Embryonic facial prominence (tissue), 1 donor: ENCODE measurements at regions not wholly inside any gene's neighbourhood (a gene's known extent, or its start where the extent isn't known, plus 50 kb on each side); places are given as distances from the start of the nearest gene placed in this dataset.
"Not testable (repeated sequence)": the region's sequence is repeated elsewhere in the genome, so short reads cannot be mapped to it uniquely, and the experiment has no call there.

Experiments
- DNase-seq: peaks from one replicate; pipeline ENCODE4 v3.0.0-alpha.2; 2016; ENCODE audit errors: extremely low spot score

DNA sequence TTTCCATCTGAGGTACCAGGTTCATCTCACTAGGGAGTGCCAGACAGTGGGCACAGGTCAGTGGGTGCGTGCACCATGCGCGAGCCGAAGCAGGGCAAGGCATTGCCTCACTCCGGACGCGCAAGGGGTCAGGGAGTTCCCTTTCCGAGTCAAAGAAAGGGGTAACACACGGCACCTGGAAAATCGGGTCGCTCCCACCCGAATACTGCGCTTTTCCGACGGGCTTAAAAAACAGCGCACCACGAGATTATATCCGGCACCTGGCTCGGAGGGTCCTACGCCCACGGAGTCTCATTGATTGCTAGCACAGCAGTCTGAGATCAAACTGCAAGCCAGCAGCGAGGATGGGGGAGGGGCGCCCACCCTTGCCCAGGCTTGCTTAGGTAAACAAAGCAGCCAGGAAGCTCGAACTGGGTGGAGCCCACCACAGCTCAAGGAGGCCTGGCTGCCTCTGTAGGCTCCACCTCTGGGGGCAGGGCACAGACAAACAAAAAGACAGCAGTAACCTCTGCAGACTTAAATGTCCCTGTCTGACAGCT lies 242.5 kb downstream of the CYLC2 start:
- DNase-seq = not testable (repeated sequence)

DNA sequence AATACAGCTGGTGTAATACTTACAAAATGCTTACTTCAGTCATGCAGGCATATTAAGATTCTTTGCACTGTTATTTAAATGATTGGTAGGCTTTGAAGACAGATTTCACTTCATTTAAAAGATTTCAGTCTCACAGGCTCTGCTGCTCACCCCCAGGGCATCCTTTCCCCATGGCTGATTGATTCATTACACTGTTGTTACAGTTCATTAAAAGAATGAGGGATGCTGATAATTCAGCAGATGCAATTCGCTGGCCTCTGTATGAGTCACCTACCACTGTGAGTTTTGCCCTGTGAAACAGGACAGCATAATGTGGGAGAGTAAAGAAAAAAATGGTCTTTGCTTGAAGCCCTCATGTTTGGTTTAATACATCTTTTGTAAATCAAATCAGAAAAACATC lies 246.9 kb downstream of the CYLC2 start:
- no peak for DNase-seq

DNA sequence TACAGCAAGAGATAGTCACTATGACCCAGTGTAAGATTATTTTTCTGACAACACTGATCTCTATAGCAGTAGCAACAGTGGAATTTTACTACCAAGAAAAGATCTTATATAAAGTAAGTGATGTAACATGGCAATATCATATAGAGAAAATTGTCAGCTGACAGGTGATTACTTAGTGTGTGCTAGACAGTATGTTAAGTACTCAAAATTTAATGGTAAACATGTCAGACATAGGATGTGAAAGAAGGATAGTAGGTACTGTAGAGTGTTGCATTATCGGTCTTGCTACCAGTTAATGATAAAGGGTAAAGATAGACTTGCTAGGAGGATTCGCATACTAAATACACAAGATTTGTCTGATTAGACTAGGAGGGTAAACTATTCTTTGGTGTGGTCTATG lies 247.4 kb downstream of the CYLC2 start:
- DNase-seq = no peak

DNA sequence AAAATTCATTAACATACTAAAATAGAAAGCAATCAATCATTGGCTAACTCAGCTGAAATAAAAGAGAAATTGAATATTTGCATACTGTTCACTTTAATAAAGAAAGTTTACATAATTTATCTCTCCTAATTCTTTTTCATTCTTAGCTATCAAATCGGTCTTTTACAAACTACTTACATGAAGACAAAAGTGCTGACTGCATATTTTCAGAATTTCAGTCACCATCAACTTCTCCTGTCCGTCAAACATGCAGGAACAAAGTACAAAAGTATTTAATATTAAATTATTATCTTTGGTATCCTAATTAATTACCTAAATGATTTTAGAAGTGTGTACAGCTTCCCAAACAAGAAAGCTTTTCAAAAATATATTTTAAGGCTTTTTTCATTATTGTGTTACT lies 248.4 kb downstream of the CYLC2 start:
- no peak for DNase-seq

DNA sequence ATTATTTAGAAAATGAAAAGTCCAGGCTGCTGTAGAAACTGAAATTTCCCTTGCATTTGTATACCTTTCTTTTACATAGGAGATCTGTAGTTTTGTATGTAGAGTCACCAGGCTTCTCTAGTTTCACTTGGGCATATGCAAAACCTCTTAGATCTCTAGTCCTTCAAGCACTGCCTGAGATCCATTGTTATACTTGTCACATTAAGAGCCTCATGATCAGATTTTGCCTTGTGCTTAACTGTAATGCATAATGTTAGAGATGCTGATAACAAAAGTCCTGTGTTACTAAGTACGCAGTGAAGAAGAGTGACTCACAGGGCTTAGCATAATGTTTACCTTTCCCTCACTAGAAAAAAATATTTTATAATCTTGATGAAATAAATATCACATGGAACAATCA lies 250.2 kb downstream of the CYLC2 start:
- no peak for DNase-seq

DNA sequence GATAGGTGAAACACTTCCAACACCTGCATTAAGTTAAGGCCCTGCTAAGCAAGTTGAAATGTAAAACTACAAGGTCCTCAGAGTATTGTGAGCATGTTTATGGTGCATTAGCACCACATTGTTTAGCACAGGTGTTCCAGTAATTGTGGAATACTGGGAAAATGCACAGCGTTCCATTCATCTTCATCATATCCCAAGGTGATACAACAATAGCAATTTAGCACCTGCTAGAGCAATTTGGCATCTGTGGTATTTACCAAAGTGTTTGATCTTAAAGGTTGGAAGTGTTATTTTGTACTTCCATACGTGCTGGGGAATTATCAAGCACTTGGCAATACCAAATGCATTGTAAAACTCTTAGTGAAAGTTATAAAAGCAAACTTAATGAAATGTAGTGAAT lies 266.8 kb downstream of the CYLC2 start:
- DNase-seq = no peak

DNA sequence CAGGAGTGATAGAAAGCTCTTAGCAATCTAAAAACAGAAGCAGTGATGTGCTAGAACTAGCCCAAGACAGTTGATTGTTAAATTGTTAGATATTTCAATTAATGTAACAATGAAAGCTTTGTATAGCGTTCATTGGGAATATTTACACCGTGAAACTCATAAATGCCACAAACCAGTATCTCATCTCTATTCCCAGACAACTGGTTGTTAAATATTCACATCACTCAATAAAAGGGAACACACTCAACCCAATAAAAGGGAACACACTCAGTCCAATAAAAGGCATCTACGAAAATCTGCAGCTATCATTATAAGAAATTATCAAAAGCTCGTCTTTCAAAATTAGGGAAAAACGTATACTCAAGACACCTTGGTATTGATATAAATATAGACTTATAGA lies 270.9 kb downstream of the CYLC2 start:
- no peak for DNase-seq

DNA sequence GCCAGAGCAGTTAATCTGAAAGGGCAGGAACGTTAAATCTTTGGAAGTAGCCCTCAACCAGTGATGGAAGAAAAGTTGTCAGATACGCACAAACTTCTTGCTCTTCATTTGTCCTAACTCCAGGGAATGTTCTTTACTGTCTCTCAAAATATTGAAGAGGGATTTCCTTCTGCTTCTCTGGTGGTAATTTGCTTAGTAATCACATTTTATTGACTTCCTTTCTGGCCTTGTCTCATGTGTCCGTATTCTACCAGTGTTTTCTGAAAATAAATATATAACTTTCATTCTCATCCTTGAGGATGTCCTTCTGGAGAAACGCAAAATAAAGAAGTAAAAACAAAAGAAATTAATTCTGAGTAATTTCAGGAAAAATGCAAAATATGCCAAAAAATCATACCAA lies 282.1 kb downstream of the CYLC2 start:
- DNase-seq = no peak

DNA sequence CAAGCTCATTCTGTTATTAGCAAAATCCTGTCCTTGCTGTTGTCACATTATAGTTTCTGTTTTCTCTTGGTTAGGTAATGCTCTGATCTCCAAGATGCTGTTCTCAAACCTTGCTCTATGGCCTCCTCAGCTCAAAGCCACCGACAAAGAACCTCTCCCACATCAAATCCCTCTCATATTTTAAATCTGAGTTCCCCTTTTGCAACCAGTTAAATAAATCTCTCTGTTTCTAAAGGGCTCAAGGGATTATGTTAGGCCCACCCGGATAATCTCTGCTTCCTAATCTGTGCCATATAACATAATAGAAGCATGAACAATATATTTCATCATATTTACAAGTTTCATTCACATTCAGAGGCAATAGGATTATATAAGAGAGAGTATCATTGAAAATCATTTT lies 286.0 kb downstream of the CYLC2 start:
- DNase-seq = no peak

DNA sequence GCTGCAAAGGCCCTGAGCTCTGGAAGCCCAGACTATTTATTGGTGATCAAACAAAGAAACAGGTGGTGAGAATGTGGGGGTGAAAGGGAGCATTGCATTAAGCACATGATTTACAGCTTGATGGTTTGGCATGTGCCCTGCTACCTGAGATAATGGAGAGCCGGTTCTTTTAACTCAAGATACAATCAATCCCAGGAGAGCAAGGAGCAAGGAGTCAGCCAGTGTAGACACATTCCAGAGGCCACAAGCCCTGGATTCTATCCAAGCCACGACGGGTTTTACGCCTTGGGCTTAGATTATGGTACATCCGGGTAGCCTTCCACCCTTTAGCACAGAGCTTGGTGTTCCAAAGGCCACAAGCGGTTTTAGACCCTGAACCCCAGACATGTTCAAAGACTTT lies 292.2 kb downstream of the CYLC2 start:
- DNase-seq = no peak

DNA sequence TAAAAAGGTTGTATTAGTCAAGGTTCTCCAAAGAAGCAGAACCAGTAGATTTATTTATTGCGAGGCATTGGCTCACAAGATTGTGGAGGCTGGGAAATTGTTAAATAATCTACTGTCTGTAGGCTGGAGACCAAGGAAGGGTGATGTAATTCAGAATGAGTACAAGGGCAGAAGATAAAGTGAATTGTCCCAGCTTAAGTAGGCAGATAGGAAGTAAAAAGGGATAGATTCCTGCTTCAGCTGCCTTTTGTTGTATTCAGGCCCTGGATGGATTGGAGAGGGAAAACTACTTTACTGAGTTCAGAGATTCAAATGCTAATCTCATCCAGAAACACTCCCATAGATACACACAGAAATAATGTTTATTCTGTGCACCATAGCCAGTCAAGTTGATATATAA lies 301.1 kb downstream of the CYLC2 start:
- no peak for DNase-seq

DNA sequence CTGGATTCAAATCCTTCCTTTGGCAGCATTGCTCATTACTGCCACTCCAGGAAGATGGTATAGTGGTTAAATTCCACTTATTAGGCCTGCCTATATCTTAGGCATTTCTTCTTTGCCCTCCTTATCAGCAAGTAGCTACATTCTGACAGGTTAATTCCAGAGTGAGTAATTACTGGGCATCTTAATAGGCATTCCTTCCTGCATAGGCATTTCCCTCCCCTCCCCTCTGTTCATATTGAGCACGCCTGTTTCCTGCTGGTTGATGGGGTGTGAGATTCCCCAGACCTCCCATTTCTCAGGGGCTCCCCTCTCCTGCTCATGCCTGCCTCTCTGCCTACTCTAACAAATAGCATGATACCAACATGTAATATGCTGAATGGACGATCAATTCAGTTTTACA lies 305.9 kb downstream of the CYLC2 start:
- no peak for DNase-seq

DNA sequence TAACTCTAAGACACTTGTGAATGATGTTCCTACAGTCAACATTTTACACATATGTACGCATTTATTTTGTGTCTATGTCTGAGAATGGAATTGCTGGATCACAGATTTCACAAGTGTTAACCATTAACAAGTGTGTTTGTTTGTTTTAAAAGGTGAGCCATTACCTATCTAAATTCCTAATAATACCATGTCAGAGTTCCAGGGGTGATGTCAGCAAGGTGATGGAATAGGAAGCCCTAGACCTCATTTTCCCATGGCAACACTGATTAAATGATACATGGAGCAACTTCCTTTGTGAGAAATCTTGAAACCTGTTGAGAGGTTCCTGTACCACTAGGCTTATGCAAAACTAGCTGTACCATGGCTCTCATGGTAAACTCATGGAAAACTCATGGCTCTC lies 309.7 kb downstream of the CYLC2 start:
- DNase-seq = no peak

DNA sequence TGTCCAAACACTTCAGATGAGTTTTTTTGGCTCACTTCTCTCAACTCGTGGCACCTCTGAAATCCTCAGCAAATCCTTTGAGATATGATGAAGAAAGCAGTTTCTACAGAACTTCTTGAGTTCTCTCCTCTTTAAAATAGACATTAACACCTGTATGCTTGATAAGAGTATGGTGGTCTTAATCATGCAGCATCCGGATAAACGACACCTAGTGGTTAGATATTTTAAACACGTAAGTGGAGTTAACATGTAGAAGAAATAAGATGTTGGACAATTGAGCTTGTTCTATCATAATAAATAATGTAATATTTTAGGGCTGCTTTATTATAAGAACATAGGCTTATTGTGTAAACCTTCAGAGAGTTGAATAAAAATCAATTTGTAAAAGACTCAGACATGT lies 324.8 kb downstream of the CYLC2 start:
- no peak for DNase-seq

DNA sequence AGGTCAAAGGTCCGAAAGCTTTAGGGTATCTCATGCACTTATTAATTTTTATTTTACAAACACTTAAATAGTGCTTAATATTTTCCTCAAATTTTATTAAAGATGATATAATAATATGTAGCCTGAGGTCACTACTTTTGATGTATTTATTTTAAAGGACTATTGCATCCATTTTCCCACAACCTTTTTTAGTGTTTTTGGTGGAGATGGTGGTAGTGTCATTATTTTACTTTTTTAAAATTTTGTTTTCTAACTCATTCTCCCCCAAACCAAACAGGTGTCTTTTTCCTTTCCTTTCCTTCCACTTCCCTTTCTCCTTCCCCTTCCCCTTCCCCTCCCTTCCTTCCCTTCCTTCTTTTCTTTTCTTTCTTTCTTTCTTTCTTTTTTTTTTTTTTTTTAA lies 328.6 kb downstream of the CYLC2 start:
- no peak for DNase-seq

DNA sequence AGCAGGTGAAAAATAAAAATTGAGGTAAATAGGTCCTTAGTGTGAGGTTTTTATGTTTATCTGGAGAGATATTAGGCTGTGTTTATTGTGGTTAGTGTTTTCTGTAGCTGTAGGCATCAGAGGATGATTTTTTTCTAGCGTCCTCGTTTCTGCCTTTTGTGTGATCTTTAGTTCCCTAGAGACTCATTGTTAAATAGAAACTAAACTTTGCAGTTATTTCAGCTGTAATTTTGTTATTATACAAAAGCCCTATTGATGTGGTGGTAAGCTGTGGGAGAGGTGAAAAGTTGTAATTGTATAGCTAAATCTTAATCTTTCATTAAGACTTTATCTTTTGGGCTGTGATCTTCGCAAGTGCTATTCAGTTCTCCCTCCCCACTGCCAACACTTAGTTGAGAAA lies 340.3 kb downstream of the CYLC2 start:
- no peak for DNase-seq

DNA sequence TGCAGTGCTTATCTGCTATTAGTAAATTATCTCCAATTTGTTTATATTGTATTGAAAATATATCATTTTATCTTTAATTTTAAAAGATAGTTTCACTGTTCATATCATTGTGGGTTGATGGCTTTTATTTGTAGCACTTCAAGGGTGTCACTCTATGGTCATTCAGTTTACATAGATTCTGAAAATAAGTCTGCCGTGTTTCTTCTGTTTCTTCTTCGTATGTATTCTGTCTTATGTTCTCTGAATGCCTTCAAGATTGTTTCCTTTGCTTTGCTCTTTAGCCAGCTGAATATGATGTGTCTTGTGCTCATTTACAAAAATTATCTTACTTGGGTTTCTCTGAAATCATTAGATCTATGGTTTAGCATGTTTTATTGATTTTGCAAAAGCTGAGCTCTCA lies 359.9 kb downstream of the CYLC2 start:
- DNase-seq = no peak

DNA sequence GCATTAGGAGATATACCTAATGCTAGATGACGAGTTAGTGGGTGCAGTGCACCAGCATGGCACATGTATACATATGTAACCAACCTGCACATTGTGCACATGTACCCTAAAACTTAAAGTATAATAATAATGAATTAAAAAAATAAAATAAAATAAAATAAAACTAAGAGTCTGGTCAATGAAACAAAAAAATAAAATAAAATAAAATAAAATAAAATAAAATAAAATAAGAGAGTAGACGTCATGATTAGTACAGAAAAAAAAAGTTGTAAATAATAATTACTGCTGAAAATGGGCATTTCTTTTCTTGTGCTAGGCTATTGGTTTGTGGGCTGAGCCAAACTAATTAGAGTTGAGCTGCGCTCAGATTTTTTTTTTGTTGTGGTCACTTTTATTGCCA lies 362.8 kb downstream of the CYLC2 start:
- DNase-seq = not testable (repeated sequence)

DNA sequence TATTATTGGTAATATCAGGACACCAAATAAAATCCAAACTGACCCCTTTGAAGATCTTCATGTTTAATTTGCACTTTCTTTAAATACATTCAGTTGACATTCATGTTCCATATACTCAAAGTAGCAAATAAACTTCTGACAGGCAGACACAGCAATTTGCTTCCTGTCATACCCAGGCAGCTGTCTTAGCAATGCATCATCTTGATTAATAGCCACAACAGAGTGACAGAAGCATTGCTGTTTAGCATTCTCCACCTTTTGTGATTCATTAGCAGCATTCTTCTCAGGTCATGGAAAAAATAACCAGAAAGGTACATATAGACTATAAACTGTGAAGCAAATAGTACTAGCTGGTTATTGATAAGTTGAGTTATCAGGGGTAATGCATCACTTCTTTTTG lies 366.8 kb downstream of the CYLC2 start:
- no peak for DNase-seq

DNA sequence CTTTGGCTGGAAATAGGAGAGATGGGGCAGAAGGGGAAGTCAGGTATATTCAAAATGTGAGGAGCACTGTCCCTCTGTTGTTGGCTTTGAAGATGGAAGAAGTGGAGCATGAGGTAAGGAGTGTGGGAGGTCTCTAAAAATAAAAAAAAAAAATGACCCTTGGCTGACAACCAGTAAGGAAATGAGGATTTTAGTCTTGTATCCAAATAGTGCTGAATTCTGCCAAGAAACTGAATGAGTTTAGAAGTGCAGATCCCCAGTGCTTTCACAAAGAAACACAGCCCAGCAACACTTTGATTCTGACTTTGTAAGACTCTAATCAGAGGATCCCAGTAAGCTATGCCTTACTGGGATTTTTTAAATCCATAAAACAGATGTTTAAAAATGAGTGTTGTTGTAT lies 367.9 kb downstream of the CYLC2 start:
- DNase-seq = no peak

DNA sequence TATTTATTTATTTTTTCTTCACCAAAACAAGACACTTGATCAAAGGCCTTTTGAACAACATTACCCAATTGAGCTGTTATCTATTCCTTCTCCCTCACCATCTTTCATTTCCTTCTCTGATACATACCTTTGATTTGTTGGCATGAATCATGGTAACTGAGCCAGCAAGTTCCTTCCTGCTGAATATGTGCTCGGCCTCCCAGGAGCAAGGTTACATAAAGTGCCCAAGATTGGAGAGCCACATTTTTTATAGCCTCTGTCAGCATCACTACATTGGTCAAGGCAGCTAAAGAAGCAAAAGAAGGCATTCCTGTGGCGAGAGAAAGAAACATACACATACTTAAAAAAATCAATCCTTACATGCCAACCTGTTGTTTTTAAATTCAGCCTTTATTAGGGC lies 369.6 kb downstream of the CYLC2 start:
- no peak for DNase-seq

DNA sequence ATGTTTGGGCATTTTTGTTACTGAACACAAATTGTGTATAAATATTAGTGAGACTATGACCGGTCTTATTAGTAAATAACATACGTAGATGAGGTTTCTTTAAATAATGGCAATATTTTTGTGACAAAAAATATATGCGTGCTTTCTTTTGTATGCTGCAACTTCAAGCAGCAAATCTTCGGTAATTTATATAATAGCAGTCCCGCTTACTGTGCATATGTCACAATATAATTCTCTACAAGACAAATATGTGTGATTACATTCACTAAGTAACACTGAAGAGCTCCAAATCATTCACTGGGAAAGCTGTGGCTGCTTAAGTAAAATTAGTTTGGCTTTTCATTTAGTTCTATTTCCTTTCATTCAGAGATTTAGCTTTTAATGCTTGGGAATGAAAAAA lies 376.0 kb downstream of the CYLC2 start:
- no peak for DNase-seq

DNA sequence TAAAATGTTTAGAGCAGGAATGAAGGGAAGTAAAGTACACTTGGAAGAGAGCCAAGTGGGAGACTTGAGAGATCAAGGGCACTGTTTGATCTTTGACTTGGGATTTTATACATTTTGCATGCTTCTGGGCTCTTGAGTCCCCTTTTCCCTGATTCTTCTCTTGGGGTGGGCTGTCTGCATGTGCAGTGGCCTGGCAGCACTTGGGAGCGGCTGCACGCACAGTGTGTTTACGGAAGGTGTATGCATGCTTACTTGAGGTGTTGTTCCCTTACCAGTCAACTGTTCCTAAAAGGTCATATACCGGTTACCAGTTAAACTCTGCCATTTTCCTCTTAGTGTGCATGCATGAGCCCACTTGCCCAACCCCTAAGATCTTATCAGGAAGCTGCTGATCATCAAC lies 377.7 kb downstream of the CYLC2 start:
- DNase-seq = no peak

DNA sequence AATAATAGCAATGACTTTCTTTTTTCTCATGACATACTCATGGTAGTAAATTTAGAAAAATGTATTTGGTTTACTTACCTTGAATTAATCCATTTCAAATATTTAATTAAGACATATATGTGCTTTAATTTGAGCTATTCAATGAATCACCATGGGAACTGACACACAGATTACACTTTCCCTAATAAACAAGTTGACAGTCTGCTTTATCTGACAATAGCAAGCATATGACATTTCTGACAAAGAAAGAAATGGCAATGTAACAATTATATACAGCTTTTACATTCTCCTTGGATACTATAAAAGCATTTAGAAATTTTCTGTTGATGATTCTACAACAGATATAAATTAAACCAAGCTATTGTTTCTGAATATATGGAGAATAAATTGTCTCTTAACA lies 382.5 kb downstream of the CYLC2 start:
- DNase-seq = no peak
